ENCODE measurements at regions not wholly inside any gene's neighbourhood (a gene's known extent, or its start where the extent isn't known, plus 50 kb on each side); places are given as distances from the start of the nearest gene placed in this dataset.

GRCh38 chr10:86591436-86591835, 62.9 kb upstream of the OPN4 start:
- Histone ChIP-seq H3K36me3 (no peaks in the 10 kb centered on the region), H3K9me3 (no peaks in the 10 kb centered on the region), H3K27me3 (no peaks in the 10 kb centered on the region), H3K27ac (no peak overlapping the region), H3K9ac (ENCODE audit: low read depth in 2 of 2, low read length in 2 of 2) (no peak overlapping the region), H3K4me1 (no peaks in the 10 kb centered on the region), H3K4me3 (no peak overlapping the region)
- intact Hi-C loops (cut with DNase I), result no loop called here
- DNase-seq, result no peak
- no peak for TF ChIP-seq CTCF (IDR thresholded peaks at IDR 0.05)

GRCh38 chr10:86592413-86592812, 61.9 kb upstream of the OPN4 start:
- DNase-seq, result no peak
- Histone ChIP-seq H3K4me3 (no peak overlapping the region), H3K9ac (ENCODE audit: low read depth in 2 of 2, low read length in 2 of 2) (no peak overlapping the region), H3K27ac (no peak overlapping the region), H3K4me1 (no peaks in the 10 kb centered on the region), H3K36me3 (no peaks in the 10 kb centered on the region), H3K27me3 (no peaks in the 10 kb centered on the region), H3K9me3 (no peaks in the 10 kb centered on the region)
- intact Hi-C loops (cut with DNase I), result no loop called here
- TF ChIP-seq CTCF (IDR thresholded peaks at IDR 0.05), result no peak

- Histone ChIP-seq H3K4me3 (no peak overlapping the region), H3K27ac (no peak overlapping the region), H3K27me3 (no peaks in the 10 kb centered on the region), H3K9ac (ENCODE audit: low read depth in 2 of 2, low read length in 2 of 2) (no peak overlapping the region), H3K36me3 (no peaks in the 10 kb centered on the region), H3K9me3 (no peaks in the 10 kb centered on the region), H3K4me1 (no peaks in the 10 kb centered on the region)
- intact Hi-C loops (cut with DNase I), result no loop called here
- TF ChIP-seq CTCF (IDR thresholded peaks at IDR 0.05), result no peak
- no peak for DNase-seq
Observed at GRCh38 chr10:86594535-86594934, 59.8 kb upstream of the OPN4 start.

- no peak overlapping the region for H3K27ac ChIP-seq
- DNase-seq, result no peak
- H3K27me3 ChIP-seq, result no peaks in the 10 kb centered on the region
- no peaks in the 10 kb centered on the region for H3K4me1 ChIP-seq
- no peak overlapping the region for H3K9ac ChIP-seq (ENCODE audit: low read depth in 2 of 2, low read length in 2 of 2)
- TF ChIP-seq CTCF (IDR thresholded peaks at IDR 0.05), result no peak
- no peaks in the 10 kb centered on the region for H3K9me3 ChIP-seq
- H3K4me3 ChIP-seq, result no peak overlapping the region
- no peaks in the 10 kb centered on the region for H3K36me3 ChIP-seq
- intact Hi-C loops (cut with DNase I), result no loop called here
Observed at GRCh38 chr10:86595496-86595895, 58.9 kb upstream of the OPN4 start.

GRCh38 chr10:86596266-86596665, 58.1 kb upstream of the OPN4 start:
- Histone ChIP-seq H3K4me3 (no peak overlapping the region), H3K27ac (no peak overlapping the region), H3K36me3 (no peaks in the 10 kb centered on the region), H3K27me3 (no peaks in the 10 kb centered on the region), H3K9me3 (no peaks in the 10 kb centered on the region), H3K4me1 (no peaks in the 10 kb centered on the region), H3K9ac (ENCODE audit: low read depth in 2 of 2, low read length in 2 of 2) (no peak overlapping the region)
- no peak for DNase-seq
- intact Hi-C loops (cut with DNase I), result no loop called here
- no peak for TF ChIP-seq CTCF (IDR thresholded peaks at IDR 0.05)

- H3K4me1 ChIP-seq, result no peaks in the 10 kb centered on the region
- H3K36me3 ChIP-seq, result no peaks in the 10 kb centered on the region
- H3K4me3 ChIP-seq, result no peak overlapping the region
- intact Hi-C loops (cut with DNase I), result no loop called here
- DNase-seq, result no peak
- no peak overlapping the region for H3K9ac ChIP-seq (ENCODE audit: low read depth in 2 of 2, low read length in 2 of 2)
- H3K27me3 ChIP-seq, result no peaks in the 10 kb centered on the region
- no peaks in the 10 kb centered on the region for H3K9me3 ChIP-seq
- no peak overlapping the region for H3K27ac ChIP-seq
- no peak for TF ChIP-seq CTCF (IDR thresholded peaks at IDR 0.05)
Observed at GRCh38 chr10:86597306-86597705, 57.0 kb upstream of the OPN4 start.
